PC-9 (cell line): ENCODE measurements at regions not wholly inside any gene's neighbourhood (a gene's known extent, or its start where the extent isn't known, plus 50 kb on each side); places are given as distances from the start of the nearest gene placed in this dataset.

Experiments used
- BruUV-seq: library from RNA; stranded (reverse); fragments of 400-500 nt; replicated peaks from 2 replicates; lab custom pipeline; 2021; lab: Mats Ljungman, UMichigan
- CTCF ChIA-PET: fragments of 300-600 bp; sonication (Branson Sonifier 250); formaldehyde crosslinking; loops from one replicate; lab custom pipeline; 2022; ENCODE audit warnings: antibody characterized with exemption; lab: Charles Lee
- POLR2A ChIA-PET: fragments of 300-600 bp; sonication (Branson Sonifier 250); formaldehyde crosslinking; loops from one replicate; lab custom pipeline; 2022; ENCODE audit warnings: antibody characterized with exemption; ENCODE audit not compliant: unreplicated experiment; lab: Charles Lee
- DNase-seq, 2 experiments: peaks; one replicate each; pipeline versions ENCODE4 v3.0.0 to v3.0.0-alpha.2; 2015 to 2022; ENCODE audit warnings: mixed read lengths in 1 of 2
- H2AFZ ChIP-seq: fragments of 200-600 bp; sonication (generic); 2 replicates; pipeline ENCODE4 v1.8.1; 2017; ENCODE audit warnings: antibody characterized with exemption
- H3F3A ChIP-seq: fragments of 200-600 bp; sonication (generic); 2 replicates; pipeline ENCODE4 v1.8.1; 2017; ENCODE audit warnings: antibody characterized with exemption, mild to moderate bottlenecking, low read depth; ENCODE audit not compliant: insufficient read depth
- H3K27ac ChIP-seq: fragments of 200-600 bp; sonication (generic); 2 replicates; pipeline ENCODE4 v1.6.1; 2016; ENCODE audit warnings: mixed run types
- H3K27me3 ChIP-seq: fragments of 200-600 bp; sonication (generic); 2 replicates; pipeline ENCODE4 v1.6.1; 2016; ENCODE audit warnings: low read depth, mixed run types; ENCODE audit not compliant: insufficient read depth
- H3K36me3 ChIP-seq: fragments of 200-600 bp; sonication (generic); 2 replicates; pipeline ENCODE4 v1.6.1; 2016; ENCODE audit warnings: low read depth, mixed run types
- H3K4me1 ChIP-seq: fragments of 200-600 bp; sonication (generic); replicated peaks from 2 replicates; pipeline ENCODE4 v1.6.1; 2016; ENCODE audit warnings: mixed run types; ENCODE audit not compliant: insufficient read depth
- H3K4me2 ChIP-seq: fragments of 200-600 bp; sonication (generic); 2 replicates; pipeline ENCODE4 v1.6.1; 2017; ENCODE audit warnings: mixed run types
- H3K4me3 ChIP-seq: fragments of 200-600 bp; sonication (generic); 2 replicates; pipeline ENCODE4 v1.6.1; 2016; ENCODE audit warnings: mixed run types
- H3K79me2 ChIP-seq: fragments of 200-600 bp; sonication (generic); 2 replicates; pipeline ENCODE4 v1.6.1; 2017; ENCODE audit warnings: low read depth, mixed run types
- H3K9me2 ChIP-seq: fragments of 200-600 bp; sonication (generic); 2 replicates; pipeline ENCODE4 v1.8.1; 2017; ENCODE audit warnings: mild to moderate bottlenecking; ENCODE audit not compliant: insufficient read depth
- H3K9me3 ChIP-seq: fragments of 200-600 bp; sonication (generic); 2 replicates; pipeline ENCODE4 v1.8.1; 2016; ENCODE audit warnings: low read depth; ENCODE audit not compliant: insufficient read depth
- H4K20me1 ChIP-seq: fragments of 200-600 bp; sonication (generic); 2 replicates; pipeline ENCODE4 v1.8.1; 2017; ENCODE audit not compliant: insufficient read depth
- CTCF ChIP-seq: fragments of 200-600 bp; sonication (generic); conservative IDR thresholded peaks from 2 replicates; pipeline ENCODE4 v1.6.1; 2017; ENCODE audit warnings: mixed run types, antibody characterized with exemption, mild to moderate bottlenecking, moderate library complexity
- EZH2 ChIP-seq: fragments of 200-600 bp; sonication (generic); IDR thresholded peaks from 2 replicates; pipeline ENCODE4 v1.8.0; 2017; ENCODE audit warnings: antibody characterized with exemption, low read depth
- intact Hi-C: fragments of 100-400 bp; cut with micrococcal nuclease; formaldehyde crosslinking; loops from one replicate; pipeline ENCODE4 v1.10.0; 2022; ENCODE audit not compliant: unreplicated experiment

GRCh38 chr5:178790371-178790770 is 59.9 kb upstream of the ZNF354A start:
- no peak overlapping the region for H3K4me2 ChIP-seq
- POLR2A ChIA-PET, result no interaction called here
- H3K9me2 ChIP-seq, result no peaks in the 10 kb centered on the region
- no peak overlapping the region for H3K27ac ChIP-seq
- H3K4me3 ChIP-seq, result no peak overlapping the region
- H3K79me2 ChIP-seq, result no peaks in the 10 kb centered on the region
- intact Hi-C loops, result no loop called here
- H3F3A ChIP-seq, result peaks cover 18% of the 10 kb centered on the region
- H3K27me3 ChIP-seq, result no peaks in the 10 kb centered on the region
- H4K20me1 ChIP-seq, result no peaks in the 10 kb centered on the region
- no peaks in the 10 kb centered on the region for H3K9me3 ChIP-seq
- DNase-seq, result peak; percentile 18 to 63
- BruUV-seq, result no TSS peak
- CTCF ChIA-PET, result interaction anchor here (0.6 kb wide), 1 partner anchor 10 kb away, joined by 4 read pairs; no protein-coding TSS in a partner anchor
- H3K36me3 ChIP-seq, result no peaks in the 10 kb centered on the region
- no peak overlapping the region for H2AFZ ChIP-seq
- no peak for TF ChIP-seq CTCF
- TF ChIP-seq EZH2, result no peak
- peaks cover 23% of the 10 kb centered on the region for H3K4me1 ChIP-seq

GRCh38 chr5:178788381-178789085 is 58.1 kb upstream of the ZNF354A start:
- H3K27ac ChIP-seq, result no peak overlapping the region

GRCh38 chr5:178787889-178788288 is 57.4 kb upstream of the ZNF354A start:
- H2AFZ ChIP-seq, result no peak overlapping the region
- intact Hi-C loops, result loop anchor here (1.0 to 2.0 kb wide), 4 partner anchors 57 to 162 kb away; partner anchors contain the start of genes ZNF354A and ZNF354B
- no peaks in the 10 kb centered on the region for H3K9me3 ChIP-seq
- no peaks in the 10 kb centered on the region for H3K27me3 ChIP-seq
- H4K20me1 ChIP-seq, result no peaks in the 10 kb centered on the region
- H3K4me2 ChIP-seq, result peak overlapping the region; percentile 54
- H3K9me2 ChIP-seq, result no peaks in the 10 kb centered on the region
- ChIA-PET POLR2A (no interaction called here), CTCF (interaction anchor here (1.2 kb wide), 1 partner anchor 58 kb away, joined by 3 read pairs; no protein-coding TSS in a partner anchor)
- peaks cover 18% of the 10 kb centered on the region for H3F3A ChIP-seq
- no peaks in the 10 kb centered on the region for H3K79me2 ChIP-seq
- DNase-seq, result no peak
- H3K4me1 ChIP-seq, result peaks cover 23% of the 10 kb centered on the region
- TF ChIP-seq CTCF (no peak), EZH2 (no peak)
- 0 out of 2 replicates have a peak overlapping the region, but pooled peaks have one; percentile 23 for H3K27ac ChIP-seq
- H3K4me3 ChIP-seq, result no peak overlapping the region
- no peaks in the 10 kb centered on the region for H3K36me3 ChIP-seq
- BruUV-seq, result no TSS peak

More at GRCh38 chr5:178788381-178789085, 58.1 kb upstream of the ZNF354A start:
- Histone ChIP-seq H3K4me3 (no peak overlapping the region), H3K4me1 (peaks cover 23% of the 10 kb centered on the region), H3K9me2 (no peaks in the 10 kb centered on the region), H3K79me2 (no peaks in the 10 kb centered on the region), H3K9me3 (no peaks in the 10 kb centered on the region), H3K36me3 (no peaks in the 10 kb centered on the region), H3K4me2 (no peak overlapping the region), H4K20me1 (no peaks in the 10 kb centered on the region), H3K27me3 (no peaks in the 10 kb centered on the region), H2AFZ (no peak overlapping the region), H3F3A (peaks cover 18% of the 10 kb centered on the region)
- no TSS peak for BruUV-seq
- no peak for TF ChIP-seq EZH2
- no peak for TF ChIP-seq CTCF
- ChIA-PET CTCF (interaction anchor here (0.5 kb wide), 1 partner anchor 96 kb away, joined by 3 read pairs; no protein-coding TSS in a partner anchor), POLR2A (no interaction called here)
- intact Hi-C loops, result no loop called here
- no peak for DNase-seq
